Naive thymus-derived CD8-positive, alpha-beta T cell (primary cell): ENCODE measurements at regions not wholly inside any gene's neighbourhood (a gene's known extent, or its start where the extent isn't known, plus 50 kb on each side); places are given as distances from the start of the nearest gene placed in this dataset.
"Not testable (repeated sequence)": the region's sequence is repeated elsewhere in the genome, so short reads cannot be mapped to it uniquely, and the experiment has no call there.

Experiments used
- ATAC-seq, 2 donors: fragments of 150-1000 bp; cut with Tn5 transposase in 1 of 2; sonication (Bioruptor Pico), chemical (Tn5 transposase) in 1 of 2; 1 replicate in 1 of 2; 2 replicates in 1 of 2; pipeline ENCODE4 v1.10.0; 2021; ENCODE audit warnings: mild to moderate bottlenecking in 2 of 2, moderate library complexity in 2 of 2
- POLR2A ChIA-PET: fragments of 350-600 bp; sonication (Branson Sonifier 250); formaldehyde crosslinking; loops from one replicate; lab custom pipeline; 2021; ENCODE audit warnings: antibody characterized with exemption; lab: Charles Lee
- DNase-seq, 10 donors: peaks; one replicate each; pipeline versions ENCODE4 v3.0.0 to v3.0.0-alpha.2; 2020 to 2022
- H3K27ac Mint-ChIP-seq, 10 donors: one replicate each; pipeline ENCODE4 v1.8.0; 2020 to 2022; ENCODE audit warnings: mild to moderate bottlenecking in 10 of 10, mixed read lengths in 10 of 10, moderate library complexity in 4 of 10, inconsistent platforms in 1 of 10
- H3K27me3 Mint-ChIP-seq, 5 donors: one replicate each; pipeline ENCODE4 v1.8.0; 2021 to 2022; ENCODE audit warnings: mixed read lengths in 5 of 5
- H3K36me3 Mint-ChIP-seq, 3 donors: one replicate each; pipeline ENCODE4 v1.8.0; 2020 to 2022; ENCODE audit warnings: mixed read lengths in 3 of 3, mild to moderate bottlenecking in 2 of 3, inconsistent platforms in 1 of 3
- H3K4me1 Mint-ChIP-seq, 4 donors: one replicate each; pipeline ENCODE4 v1.8.0; 2021 to 2022; ENCODE audit warnings: mixed read lengths in 4 of 4
- H3K4me3 Mint-ChIP-seq, 10 donors: one replicate each; pipeline ENCODE4 v1.8.0; 2020 to 2022; ENCODE audit warnings: mild to moderate bottlenecking in 10 of 10, mixed read lengths in 10 of 10, moderate library complexity in 6 of 10, inconsistent platforms in 1 of 10
- H3K9me3 Mint-ChIP-seq, 9 donors: one replicate each; pipeline ENCODE4 v1.8.0; 2020 to 2022; ENCODE audit warnings: mixed read lengths in 9 of 9, mild to moderate bottlenecking in 3 of 9, inconsistent platforms in 1 of 9, moderate library complexity in 1 of 9

DNA sequence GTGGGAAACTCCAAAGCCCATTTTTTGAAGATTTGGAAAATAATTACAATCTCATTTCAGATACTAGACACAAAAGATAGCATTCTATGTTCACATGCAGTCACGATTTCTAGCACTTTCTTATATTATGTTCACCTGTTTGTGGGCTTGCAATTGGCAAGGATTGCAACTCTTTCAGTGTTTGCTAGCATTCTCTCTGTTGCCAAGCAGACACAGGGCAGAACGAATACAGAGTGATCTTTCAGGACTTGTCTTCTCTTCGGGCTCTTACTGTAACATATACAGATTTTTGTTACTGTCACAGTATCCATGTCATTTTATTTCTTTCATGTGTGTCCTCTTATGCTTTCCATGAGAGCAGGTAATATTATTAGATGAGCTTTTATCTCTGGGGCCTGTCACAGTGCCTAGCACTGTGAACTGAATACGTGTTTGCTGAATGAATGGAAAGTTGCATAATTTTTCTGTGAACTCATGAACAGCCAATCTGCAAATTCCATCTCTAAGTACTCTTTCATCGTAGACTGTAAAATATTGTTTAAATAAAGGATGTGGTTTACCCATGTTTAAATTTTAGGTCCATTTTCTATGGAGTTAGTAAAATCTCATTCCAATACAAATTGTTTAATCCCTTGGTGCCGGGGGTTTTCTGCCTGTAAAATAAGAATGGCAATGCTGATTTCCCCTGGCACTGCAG lies 105.1 kb downstream of the BMP4 start:
- Mint-ChIP-seq H3K27ac (no peak overlapping the region), H3K4me3 (no peak overlapping the region), H3K36me3 (no peaks in the 10 kb centered on the region), H3K27me3 (peaks cover 0 to 20% (median 2%) of the 10 kb centered on the region in 5 donors), H3K4me1 (no peaks in the 10 kb centered on the region), H3K9me3 (peaks cover 0 to 13% (median 2%) of the 10 kb centered on the region in 9 donors)
- POLR2A ChIA-PET, result no interaction called here
- ATAC-seq (no peak), DNase-seq (no peak)

DNA sequence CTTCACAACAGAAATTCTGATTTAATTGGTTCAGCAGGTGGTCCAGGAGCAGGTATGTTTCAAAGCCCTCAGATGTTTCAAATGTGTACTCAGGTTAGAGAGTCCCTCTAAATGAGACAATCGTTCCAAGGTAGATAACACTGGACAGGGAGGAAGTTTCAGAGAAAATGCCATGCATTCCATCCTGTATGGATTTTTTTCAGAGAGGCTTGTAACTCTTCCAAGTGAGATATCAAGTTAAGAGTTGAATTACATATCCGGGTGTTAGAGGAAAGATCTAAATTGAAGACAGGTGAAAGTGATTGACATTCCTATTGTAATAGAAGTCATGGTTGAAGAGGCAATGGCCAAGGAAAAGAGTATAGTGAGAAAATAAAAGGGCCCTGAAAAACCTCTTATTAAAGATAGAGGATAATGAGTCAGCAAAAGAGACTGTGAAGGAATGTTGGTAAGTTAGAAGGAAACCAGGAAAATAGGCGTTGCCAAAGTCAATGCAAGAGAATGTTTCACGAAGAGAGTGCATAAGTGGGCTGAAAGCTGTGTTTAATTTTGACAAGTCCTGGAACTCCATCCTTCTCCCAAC lies 105.8 kb downstream of the BMP4 start:
- peaks cover 0 to 19% (median 2%) of the 10 kb centered on the region in 5 donors for H3K27me3 Mint-ChIP-seq
- no peak overlapping the region for H3K27ac Mint-ChIP-seq
- H3K4me1 Mint-ChIP-seq, result no peaks in the 10 kb centered on the region
- POLR2A ChIA-PET, result no interaction called here
- H3K36me3 Mint-ChIP-seq, result no peaks in the 10 kb centered on the region
- H3K9me3 Mint-ChIP-seq, result peaks cover 0 to 13% (median 2%) of the 10 kb centered on the region in 9 donors
- ATAC-seq, result no peak
- DNase-seq, result no peak
- H3K4me3 Mint-ChIP-seq, result no peak overlapping the region

- Mint-ChIP-seq H3K27me3 (peaks cover 0 to 10% (median 0%) of the 10 kb centered on the region in 5 donors), H3K27ac (no peak overlapping the region), H3K36me3 (no peaks in the 10 kb centered on the region), H3K9me3 (peaks cover 0 to 13% (median 0%) of the 10 kb centered on the region in 9 donors), H3K4me1 (no peaks in the 10 kb centered on the region), H3K4me3 (no peak overlapping the region)
- ATAC-seq (no peak), DNase-seq (no peak)
- POLR2A ChIA-PET, result no interaction called here
Measured at GRCh38 chr14:53849549-53849948, 107.1 kb downstream of the BMP4 start.

- ATAC-seq, result no peak
- H3K27me3 Mint-ChIP-seq, result peaks cover 0 to 9% (median 0%) of the 10 kb centered on the region in 5 donors
- POLR2A ChIA-PET, result no interaction called here
- peaks cover 0 to 13% (median 0%) of the 10 kb centered on the region in 9 donors for H3K9me3 Mint-ChIP-seq
- H3K4me1 Mint-ChIP-seq, result no peaks in the 10 kb centered on the region
- no peak overlapping the region for H3K27ac Mint-ChIP-seq
- no peak overlapping the region for H3K4me3 Mint-ChIP-seq
- no peaks in the 10 kb centered on the region for H3K36me3 Mint-ChIP-seq
- no peak for DNase-seq
Measured at GRCh38 chr14:53848854-53849253, 107.8 kb downstream of the BMP4 start.

GRCh38 chr14:53847881-53848280 lies 108.7 kb downstream of the BMP4 start:
- H3K4me1 Mint-ChIP-seq, result no peaks in the 10 kb centered on the region
- no peaks in the 10 kb centered on the region for H3K36me3 Mint-ChIP-seq
- ATAC-seq (no peak), DNase-seq (no peak)
- H3K27ac Mint-ChIP-seq, result no peak overlapping the region
- peaks cover 0 to 13% (median 0%) of the 10 kb centered on the region in 9 donors for H3K9me3 Mint-ChIP-seq
- POLR2A ChIA-PET, result no interaction called here
- peaks cover 0 to 13% (median 0%) of the 10 kb centered on the region in 5 donors for H3K27me3 Mint-ChIP-seq
- H3K4me3 Mint-ChIP-seq, result no peak overlapping the region

DNA sequence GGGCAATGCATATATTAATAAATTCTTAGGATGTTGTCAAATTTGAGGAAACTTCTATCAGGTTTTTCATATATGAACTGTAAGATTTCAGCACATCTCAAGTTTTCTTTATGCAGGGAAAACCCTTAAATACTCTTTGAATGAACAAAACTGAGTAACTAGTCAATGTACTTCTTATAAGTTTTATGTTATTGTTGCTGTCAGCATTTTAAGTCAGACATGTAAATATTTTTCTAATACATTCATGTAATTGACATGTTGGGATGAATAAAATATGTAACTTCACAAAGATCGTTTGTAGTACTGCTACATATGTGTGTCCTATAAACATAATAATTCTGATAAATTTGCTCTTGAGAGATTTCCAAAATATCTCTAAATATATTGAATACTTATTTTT lies 109.6 kb downstream of the BMP4 start:
- Mint-ChIP-seq H3K4me3 (no peak overlapping the region), H3K36me3 (no peaks in the 10 kb centered on the region), H3K4me1 (no peaks in the 10 kb centered on the region), H3K9me3 (peaks cover 0 to 13% (median 0%) of the 10 kb centered on the region in 9 donors), H3K27me3 (peaks cover 0 to 13% (median 0%) of the 10 kb centered on the region in 5 donors), H3K27ac (no peak overlapping the region)
- POLR2A ChIA-PET, result no interaction called here
- ATAC-seq (no peak), DNase-seq (no peak)

DNA sequence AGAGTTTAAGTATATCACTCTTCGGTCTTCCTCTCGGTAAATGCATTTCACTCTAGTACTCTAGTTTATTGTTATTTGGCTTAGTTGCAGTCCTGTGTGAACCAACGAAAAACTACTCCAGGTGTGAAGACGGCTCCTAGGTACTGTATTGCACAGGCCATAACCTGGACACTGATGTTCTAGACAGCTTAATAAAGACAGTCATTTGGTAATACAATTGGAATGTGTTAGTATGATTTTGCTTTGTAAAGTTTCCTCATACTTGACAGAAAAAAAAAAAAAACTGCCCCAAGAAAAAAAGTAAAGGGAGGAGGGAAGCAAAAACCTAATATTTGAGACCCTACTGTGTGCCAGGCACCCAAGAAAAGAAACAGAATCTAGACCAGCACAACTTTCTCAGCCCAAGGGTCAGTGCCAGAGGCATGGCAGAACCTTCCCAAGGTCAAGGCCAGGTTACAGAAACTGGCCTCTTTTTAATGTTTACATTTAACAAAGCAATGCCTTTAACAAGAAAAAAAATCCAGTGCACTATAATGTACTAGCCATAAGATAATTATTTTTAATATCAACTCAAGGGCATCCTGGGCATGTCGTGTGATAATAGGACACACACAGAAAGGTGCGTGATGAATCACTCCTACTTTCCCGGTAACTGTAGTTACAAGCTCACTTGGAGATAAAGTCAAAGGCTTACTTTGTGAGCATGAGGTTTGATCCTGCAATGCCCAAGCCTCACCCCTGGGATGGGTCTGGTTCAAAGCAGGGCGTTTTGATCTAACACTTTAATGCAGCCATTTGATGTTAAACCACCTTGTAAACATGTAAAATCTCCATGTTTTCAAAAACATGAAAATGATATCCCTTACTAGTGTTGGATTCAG lies 110.6 kb downstream of the BMP4 start:
- H3K9me3 Mint-ChIP-seq, result peaks cover 0 to 13% (median 2%) of the 10 kb centered on the region in 9 donors
- no peak overlapping the region for H3K27ac Mint-ChIP-seq
- peaks cover 0 to 13% (median 1%) of the 10 kb centered on the region in 5 donors for H3K27me3 Mint-ChIP-seq
- DNase-seq (no peak), ATAC-seq (no peak)
- POLR2A ChIA-PET, result no interaction called here
- no peak overlapping the region for H3K4me3 Mint-ChIP-seq
- no peaks in the 10 kb centered on the region for H3K4me1 Mint-ChIP-seq
- no peaks in the 10 kb centered on the region for H3K36me3 Mint-ChIP-seq

DNA sequence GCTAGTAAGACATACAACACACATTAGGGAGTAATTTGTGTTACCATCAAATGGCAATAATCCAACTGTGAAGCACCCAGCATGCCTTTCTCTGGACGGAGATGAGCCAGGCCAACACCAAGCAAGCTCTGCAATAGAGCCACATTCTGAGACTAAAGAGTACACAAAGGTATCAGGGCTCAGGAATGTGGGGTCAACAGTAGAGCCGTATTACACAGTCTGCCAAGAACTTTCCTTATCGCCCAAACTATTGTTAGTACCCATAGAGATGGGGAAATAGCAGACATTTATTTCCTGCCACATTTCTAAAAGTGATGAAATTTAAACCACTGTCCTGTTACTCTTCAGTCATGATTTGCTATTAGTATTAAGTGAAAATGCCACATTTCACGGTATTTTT lies 113.7 kb downstream of the BMP4 start:
- H3K4me3 Mint-ChIP-seq, result no peak overlapping the region
- H3K27me3 Mint-ChIP-seq, result peaks cover 0 to 4% (median 0%) of the 10 kb centered on the region in 5 donors
- no peaks in the 10 kb centered on the region for H3K4me1 Mint-ChIP-seq
- peaks cover 0 to 3% (median 0%) of the 10 kb centered on the region in 3 donors for H3K36me3 Mint-ChIP-seq
- H3K27ac Mint-ChIP-seq, result no peak overlapping the region
- no peak for ATAC-seq
- peaks cover 0 to 16% (median 5%) of the 10 kb centered on the region in 9 donors for H3K9me3 Mint-ChIP-seq
- POLR2A ChIA-PET, result no interaction called here
- DNase-seq, result no peak

- no peak for DNase-seq
- no peak overlapping the region for H3K27ac Mint-ChIP-seq
- POLR2A ChIA-PET, result no interaction called here
- peaks cover 0 to 4% (median 0%) of the 10 kb centered on the region in 5 donors for H3K27me3 Mint-ChIP-seq
- H3K4me1 Mint-ChIP-seq, result no peaks in the 10 kb centered on the region
- H3K36me3 Mint-ChIP-seq, result peaks cover 0 to 3% (median 0%) of the 10 kb centered on the region in 3 donors
- peaks cover 0 to 16% (median 5%) of the 10 kb centered on the region in 9 donors for H3K9me3 Mint-ChIP-seq
- no peak for ATAC-seq
- H3K4me3 Mint-ChIP-seq, result no peak overlapping the region
Measured at GRCh38 chr14:53841109-53842099, 115.2 kb downstream of the BMP4 start.

- Mint-ChIP-seq H3K4me3 (no peak overlapping the region), H3K36me3 (peaks cover 0 to 3% (median 0%) of the 10 kb centered on the region in 3 donors), H3K27me3 (peaks cover 0 to 4% (median 0%) of the 10 kb centered on the region in 5 donors), H3K27ac (no peak overlapping the region), H3K9me3 (peaks cover 0 to 20% (median 7%) of the 10 kb centered on the region in 9 donors), H3K4me1 (no peaks in the 10 kb centered on the region)
- POLR2A ChIA-PET, result no interaction called here
- no peak for ATAC-seq
- DNase-seq, result no peak
Measured at GRCh38 chr14:53840444-53840843, 116.2 kb downstream of the BMP4 start.

- Mint-ChIP-seq H3K4me3 (no peak overlapping the region), H3K4me1 (no peaks in the 10 kb centered on the region), H3K27me3 (peaks cover 0 to 3% (median 0%) of the 10 kb centered on the region in 5 donors), H3K36me3 (peaks cover 0 to 3% (median 0%) of the 10 kb centered on the region in 3 donors), H3K9me3 (peaks cover 0 to 20% (median 7%) of the 10 kb centered on the region in 9 donors), H3K27ac (no peak overlapping the region)
- no peak for DNase-seq
- POLR2A ChIA-PET, result no interaction called here
- no peak for ATAC-seq
Measured at GRCh38 chr14:53838374-53838773, 118.3 kb downstream of the BMP4 start.

DNA sequence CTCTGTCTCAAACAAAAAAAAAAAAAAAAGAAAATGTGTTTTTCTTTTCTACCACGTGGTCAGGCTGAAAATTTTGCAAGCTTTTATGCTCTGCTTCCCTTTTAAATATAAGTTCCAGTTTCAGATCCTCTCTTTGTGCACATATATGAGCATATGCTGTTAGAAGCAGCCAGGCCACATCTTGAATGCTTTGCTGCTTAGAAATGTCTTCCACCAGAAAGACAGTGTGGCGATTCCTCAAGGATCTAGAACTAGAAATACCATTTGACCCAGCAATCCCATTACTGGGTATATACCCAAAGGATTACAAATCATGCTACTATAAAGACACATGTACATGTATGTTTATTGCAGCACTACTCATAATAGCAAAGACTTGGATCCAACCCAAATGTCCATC lies 119.0 kb downstream of the BMP4 start:
- ATAC-seq, H3K36me3 Mint-ChIP-seq, H3K27ac Mint-ChIP-seq, H3K27me3 Mint-ChIP-seq, H3K4me3 Mint-ChIP-seq, DNase-seq, POLR2A ChIA-PET, H3K4me1 Mint-ChIP-seq: not testable (repeated sequence)
- peaks cover 0 to 20% (median 7%) of the 10 kb centered on the region in 9 donors for H3K9me3 Mint-ChIP-seq
